ENCODE measurements at regions not wholly inside any gene's neighbourhood (a gene's known extent, or its start where the extent isn't known, plus 50 kb on each side); places are given as distances from the start of the nearest gene placed in this dataset.

DNA sequence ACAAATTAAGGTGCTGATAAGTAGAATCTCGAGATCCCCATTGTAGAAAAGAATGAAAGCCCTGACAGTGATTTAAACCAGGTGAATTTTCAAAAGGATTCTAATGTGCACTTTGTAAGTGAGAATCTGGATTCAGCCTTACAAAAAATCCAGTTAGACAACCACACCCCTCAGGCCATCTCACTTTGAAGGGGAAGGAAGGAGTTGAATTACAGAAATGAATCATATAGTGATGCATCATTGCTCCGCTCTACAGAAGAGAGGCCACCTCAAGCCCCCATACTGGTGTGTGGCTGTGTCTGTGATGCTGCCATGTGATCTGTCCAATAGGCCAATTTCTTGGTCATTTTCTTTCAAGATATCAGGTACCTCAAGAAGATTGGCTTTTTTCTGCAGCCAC lies 85.5 kb upstream of the NT5E start:
- no peaks in the 10 kb centered on the region for H3K9me3 ChIP-seq
- no peaks in the 10 kb centered on the region for H3K4me1 ChIP-seq
- no peak overlapping the region for H3K4me3 ChIP-seq
- no peaks in the 10 kb centered on the region for H3K36me3 ChIP-seq
- 70 to 90% methylated on average over 2 of the region's 2 CpGs for WGBS, 2 donors
- no peak overlapping the region for H3K27ac ChIP-seq
- no peak for DNase-seq (ENCODE audit: low spot score in 2 of 2)
- TF ChIP-seq POLR2A (IDR thresholded peaks at IDR 0.05) (no peak), EP300 (IDR thresholded peaks at IDR 0.05) (no peak)
- TF ChIP-seq, protein P1, sequence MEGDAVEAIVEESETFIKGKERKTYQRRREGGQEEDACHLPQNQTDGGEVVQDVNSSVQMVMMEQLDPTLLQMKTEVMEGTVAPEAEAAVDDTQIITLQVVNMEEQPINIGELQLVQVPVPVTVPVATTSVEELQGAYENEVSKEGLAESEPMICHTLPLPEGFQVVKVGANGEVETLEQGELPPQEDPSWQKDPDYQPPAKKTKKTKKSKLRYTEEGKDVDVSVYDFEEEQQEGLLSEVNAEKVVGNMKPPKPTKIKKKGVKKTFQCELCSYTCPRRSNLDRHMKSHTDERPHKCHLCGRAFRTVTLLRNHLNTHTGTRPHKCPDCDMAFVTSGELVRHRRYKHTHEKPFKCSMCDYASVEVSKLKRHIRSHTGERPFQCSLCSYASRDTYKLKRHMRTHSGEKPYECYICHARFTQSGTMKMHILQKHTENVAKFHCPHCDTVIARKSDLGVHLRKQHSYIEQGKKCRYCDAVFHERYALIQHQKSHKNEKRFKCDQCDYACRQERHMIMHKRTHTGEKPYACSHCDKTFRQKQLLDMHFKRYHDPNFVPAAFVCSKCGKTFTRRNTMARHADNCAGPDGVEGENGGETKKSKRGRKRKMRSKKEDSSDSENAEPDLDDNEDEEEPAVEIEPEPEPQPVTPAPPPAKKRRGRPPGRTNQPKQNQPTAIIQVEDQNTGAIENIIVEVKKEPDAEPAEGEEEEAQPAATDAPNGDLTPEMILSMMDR (IDR thresholded peaks at IDR 0.05): no peak
- H3K27me3 ChIP-seq: no peaks in the 10 kb centered on the region

DNA sequence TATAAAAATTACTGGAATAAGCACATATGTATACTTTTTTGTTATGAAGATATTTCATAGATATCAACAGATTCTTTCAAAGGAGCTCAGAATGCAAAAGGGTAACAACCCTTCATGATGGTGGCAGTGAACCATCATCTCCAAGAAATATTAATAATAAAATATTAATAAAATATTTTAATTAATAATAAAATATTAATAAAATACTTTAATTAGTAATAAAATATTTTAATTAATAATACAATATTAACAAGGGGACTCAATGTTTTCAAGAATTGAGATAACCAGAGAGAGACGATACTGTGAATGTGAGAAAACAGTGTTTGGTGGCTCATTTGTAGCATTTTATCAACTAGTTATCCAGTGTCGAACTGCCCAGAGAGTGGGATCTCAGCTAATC lies 86.0 kb upstream of the NT5E start:
- H3K4me3 ChIP-seq: no peak overlapping the region
- TF ChIP-seq EP300 (IDR thresholded peaks at IDR 0.05) (no peak), POLR2A (IDR thresholded peaks at IDR 0.05) (no peak)
- TF ChIP-seq, protein P1 (IDR thresholded peaks at IDR 0.05): no peak
- DNase-seq (ENCODE audit: low spot score in 2 of 2): no peak
- no peaks in the 10 kb centered on the region for H3K4me1 ChIP-seq
- no peaks in the 10 kb centered on the region for H3K27me3 ChIP-seq
- H3K27ac ChIP-seq: no peak overlapping the region
- 86 to 96% methylated on average over 2 of the region's 2 CpGs for WGBS, 2 donors
- H3K36me3 ChIP-seq: no peaks in the 10 kb centered on the region
- no peaks in the 10 kb centered on the region for H3K9me3 ChIP-seq

DNA sequence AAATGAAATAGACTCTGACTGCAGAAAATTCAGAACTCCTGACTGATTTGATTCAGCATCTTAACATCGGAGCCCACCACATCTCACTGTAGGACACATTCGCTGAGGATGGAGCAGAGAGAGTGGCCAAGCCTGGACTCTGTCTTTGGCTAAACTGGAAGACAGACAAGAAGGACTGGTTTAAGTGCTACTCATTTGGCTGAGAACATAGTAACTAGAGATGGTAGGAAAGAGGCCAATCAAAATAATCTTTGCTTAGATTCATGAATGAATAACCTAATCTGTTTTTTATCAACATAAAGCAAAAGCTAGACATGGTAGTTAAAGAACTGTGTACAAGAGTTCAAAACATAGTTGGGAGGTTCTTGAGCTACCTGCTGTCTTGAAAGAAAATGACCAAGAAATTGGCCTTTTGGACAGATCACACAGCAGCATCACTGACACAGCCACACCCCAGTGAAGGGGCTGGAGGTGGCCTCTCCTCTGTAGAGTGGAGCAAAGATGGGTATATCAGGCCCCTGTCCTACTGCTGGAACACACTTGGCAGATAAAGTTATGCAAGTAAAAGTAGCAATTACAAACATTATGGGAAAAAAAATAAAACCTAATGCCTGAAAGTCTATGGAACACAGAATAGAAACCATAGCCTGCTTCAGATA lies 87.1 kb upstream of the NT5E start:
- no peaks in the 10 kb centered on the region for H3K9me3 ChIP-seq
- no peaks in the 10 kb centered on the region for H3K36me3 ChIP-seq
- DNase-seq (ENCODE audit: low spot score in 2 of 2): no peak
- no peaks in the 10 kb centered on the region for H3K4me1 ChIP-seq
- H3K4me3 ChIP-seq: no peak overlapping the region
- 82 to 92% methylated on average over 2 of the region's 2 CpGs for WGBS, 2 donors
- H3K27me3 ChIP-seq: no peaks in the 10 kb centered on the region
- H3K27ac ChIP-seq: no peak overlapping the region
- TF ChIP-seq POLR2A (IDR thresholded peaks at IDR 0.05) (no peak), EP300 (IDR thresholded peaks at IDR 0.05) (no peak)
- TF ChIP-seq, protein P1 (IDR thresholded peaks at IDR 0.05): no peak

DNA sequence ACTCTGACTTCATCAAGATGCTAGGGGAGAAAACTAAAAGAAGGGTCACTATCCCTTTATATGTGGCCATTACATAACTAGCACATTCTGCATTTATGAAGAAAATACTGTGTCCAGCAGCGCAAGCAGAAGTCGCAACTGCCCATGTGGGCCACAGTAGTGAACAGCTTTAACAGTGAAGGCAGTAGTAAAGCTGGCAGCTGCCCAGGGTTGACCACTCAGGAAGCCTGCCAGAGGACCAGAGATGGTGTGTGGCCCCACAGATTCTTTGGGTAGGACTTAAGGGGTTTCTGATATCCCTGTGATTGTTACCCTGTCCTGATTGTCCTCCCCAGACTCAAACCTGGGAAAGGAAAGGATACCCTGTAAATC lies 88.3 kb upstream of the NT5E start:
- no peak overlapping the region for H3K4me3 ChIP-seq
- no peaks in the 10 kb centered on the region for H3K4me1 ChIP-seq
- H3K27me3 ChIP-seq: no peaks in the 10 kb centered on the region
- H3K27ac ChIP-seq: peak overlapping the region in 2 of 4 donors; percentile 3 to 62
- no peak for DNase-seq (ENCODE audit: low spot score in 2 of 2)
- H3K9me3 ChIP-seq: no peaks in the 10 kb centered on the region
- TF ChIP-seq, protein P1 (IDR thresholded peaks at IDR 0.05): no peak
- TF ChIP-seq EP300 (IDR thresholded peaks at IDR 0.05) (no peak), POLR2A (IDR thresholded peaks at IDR 0.05) (no peak)
- WGBS, 2 donors: 84% methylated on average over 2 of the region's 2 CpGs
- no peaks in the 10 kb centered on the region for H3K36me3 ChIP-seq

DNA sequence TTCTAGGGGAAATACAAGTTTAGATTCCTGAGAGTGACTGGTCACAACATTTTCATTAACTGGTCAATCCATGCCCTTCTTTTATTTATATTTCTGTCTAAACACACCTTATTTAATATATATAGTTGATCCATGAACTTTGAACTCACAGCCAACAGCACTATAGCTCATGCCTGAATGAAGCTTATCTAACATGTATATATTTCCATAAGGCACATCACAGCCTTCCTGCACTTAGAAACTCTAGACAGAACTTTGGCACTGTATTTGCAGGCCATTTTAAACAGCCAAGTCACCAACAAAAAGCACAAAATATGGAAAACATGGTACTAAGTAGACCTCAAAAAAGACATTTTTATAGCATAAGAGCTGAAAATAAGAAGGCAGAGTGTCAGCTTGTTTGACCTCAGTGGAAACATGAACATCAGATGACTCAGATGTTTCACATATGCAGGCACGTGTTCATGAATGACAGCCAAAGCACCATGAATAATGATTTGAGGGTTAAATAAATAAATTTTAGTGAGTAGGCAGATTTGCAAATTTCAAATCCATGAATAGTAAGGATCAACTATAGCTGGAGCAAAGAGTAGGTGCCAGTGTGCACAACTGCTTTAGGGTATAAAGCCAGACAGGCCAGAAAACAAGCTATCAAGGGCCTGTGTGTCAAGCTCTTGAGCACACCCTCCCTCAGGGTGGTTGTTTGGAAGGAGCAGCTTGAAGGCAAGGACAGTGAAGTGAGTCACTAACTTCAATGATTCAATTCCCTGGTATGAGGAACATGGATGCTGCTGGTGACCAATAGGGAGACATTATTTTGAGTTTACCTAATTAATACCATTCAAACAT lies 88.9 kb upstream of the NT5E start:
- no peak overlapping the region for H3K4me3 ChIP-seq
- DNase-seq (ENCODE audit: low spot score in 2 of 2): peak in 1 of 2 donors; percentile 16
- H3K9me3 ChIP-seq: no peaks in the 10 kb centered on the region
- H3K27me3 ChIP-seq: no peaks in the 10 kb centered on the region
- H3K27ac ChIP-seq: peak overlapping the region in 2 of 4 donors; percentile 3 to 62
- TF ChIP-seq, protein P1 (IDR thresholded peaks at IDR 0.05): no peak
- TF ChIP-seq EP300 (IDR thresholded peaks at IDR 0.05) (no peak), POLR2A (IDR thresholded peaks at IDR 0.05) (no peak)
- 13 to 21% methylated on average over 1 of the region's 1 CpG for WGBS, 2 donors
- H3K36me3 ChIP-seq: no peaks in the 10 kb centered on the region
- H3K4me1 ChIP-seq: no peaks in the 10 kb centered on the region
